ENCODE measurements at regions not wholly inside any gene's neighbourhood (a gene's known extent, or its start where the extent isn't known, plus 50 kb on each side); places are given as distances from the start of the nearest gene placed in this dataset.

DNA sequence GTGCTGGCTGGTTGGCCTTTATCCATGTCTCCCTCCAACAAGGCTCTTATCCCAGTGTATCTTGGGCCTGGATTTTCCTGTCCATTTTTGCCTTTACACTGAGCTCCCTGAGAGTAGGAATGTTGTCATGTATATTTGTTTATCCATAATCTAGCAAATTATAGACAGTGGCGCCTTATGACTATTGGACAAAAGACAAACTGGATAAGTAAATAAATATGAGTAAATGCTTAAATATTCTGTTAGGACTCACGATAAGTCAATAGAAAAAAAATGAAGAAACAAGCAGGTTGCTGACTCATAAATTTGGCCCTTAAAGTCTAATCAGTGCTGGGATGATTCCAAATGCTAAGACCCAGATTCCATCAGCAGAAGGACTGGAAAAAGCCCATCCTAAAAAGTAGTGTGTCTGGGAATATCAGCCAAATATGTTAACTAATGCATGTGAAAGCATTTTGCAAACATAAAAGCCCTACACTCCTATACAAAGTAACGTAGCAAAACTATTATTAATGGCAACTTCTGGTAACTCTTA lies 55.0 kb upstream of the PCSK2 start:
- Histone ChIP-seq H3K9me3 (no peaks in the 10 kb centered on the region), H3K27me3 (replicated peaks; ENCODE audit: insufficient read depth) (no peaks in the 10 kb centered on the region), H3K4me1 (ENCODE audit: control insufficient read depth in 1 of 2, low read depth in 2 of 2) (no peaks in the 10 kb centered on the region), H3K4me3 (no peak overlapping the region), H3K27ac (no peak overlapping the region), H3K36me3 (no peaks in the 10 kb centered on the region)
- TF ChIP-seq, protein P1, sequence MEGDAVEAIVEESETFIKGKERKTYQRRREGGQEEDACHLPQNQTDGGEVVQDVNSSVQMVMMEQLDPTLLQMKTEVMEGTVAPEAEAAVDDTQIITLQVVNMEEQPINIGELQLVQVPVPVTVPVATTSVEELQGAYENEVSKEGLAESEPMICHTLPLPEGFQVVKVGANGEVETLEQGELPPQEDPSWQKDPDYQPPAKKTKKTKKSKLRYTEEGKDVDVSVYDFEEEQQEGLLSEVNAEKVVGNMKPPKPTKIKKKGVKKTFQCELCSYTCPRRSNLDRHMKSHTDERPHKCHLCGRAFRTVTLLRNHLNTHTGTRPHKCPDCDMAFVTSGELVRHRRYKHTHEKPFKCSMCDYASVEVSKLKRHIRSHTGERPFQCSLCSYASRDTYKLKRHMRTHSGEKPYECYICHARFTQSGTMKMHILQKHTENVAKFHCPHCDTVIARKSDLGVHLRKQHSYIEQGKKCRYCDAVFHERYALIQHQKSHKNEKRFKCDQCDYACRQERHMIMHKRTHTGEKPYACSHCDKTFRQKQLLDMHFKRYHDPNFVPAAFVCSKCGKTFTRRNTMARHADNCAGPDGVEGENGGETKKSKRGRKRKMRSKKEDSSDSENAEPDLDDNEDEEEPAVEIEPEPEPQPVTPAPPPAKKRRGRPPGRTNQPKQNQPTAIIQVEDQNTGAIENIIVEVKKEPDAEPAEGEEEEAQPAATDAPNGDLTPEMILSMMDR (IDR thresholded peaks at IDR 0.05) = no peak
- ATAC-seq (ENCODE audit: insufficient number of reproducible peaks, low FRiP score, low read depth) = no peak
- no peak for DNase-seq (ENCODE audit: low spot score)

DNA sequence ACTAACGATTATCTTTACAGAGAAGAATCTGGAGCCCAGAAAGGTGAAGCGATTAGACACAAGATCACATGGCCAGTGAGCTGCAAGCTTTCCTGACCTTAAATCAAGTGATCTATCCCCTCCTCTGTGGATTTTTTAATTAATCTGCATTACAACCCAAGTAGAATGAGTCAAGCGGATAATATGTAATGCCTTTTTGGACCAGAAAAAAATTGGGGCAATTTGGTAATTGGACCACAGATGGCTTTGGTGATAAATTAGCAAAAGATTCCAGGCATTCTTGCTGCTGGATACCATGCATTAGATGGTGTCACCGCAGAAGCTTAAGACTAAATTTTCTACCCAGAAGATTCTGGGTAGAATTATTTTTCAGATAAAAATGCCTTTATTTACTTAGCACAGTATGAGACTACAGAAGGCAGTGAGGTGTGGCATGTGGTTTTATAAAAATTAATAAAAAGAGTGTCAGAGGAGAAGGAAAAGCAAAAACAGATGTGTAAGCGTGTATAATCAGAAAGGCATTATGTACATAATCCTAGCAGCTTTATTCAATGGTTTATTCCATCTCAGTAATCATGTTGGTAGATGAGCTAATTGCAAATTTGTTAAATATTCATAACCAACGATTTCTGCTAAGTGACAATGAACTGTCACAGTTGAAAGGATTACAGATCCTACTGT lies 53.9 kb upstream of the PCSK2 start:
- H3K4me3 ChIP-seq = no peak overlapping the region
- no peak for ATAC-seq (ENCODE audit: insufficient number of reproducible peaks, low FRiP score, low read depth)

More for the DNA sequence above, 53.9 kb upstream of the PCSK2 start:
- no peaks in the 10 kb centered on the region for H3K4me1 ChIP-seq (ENCODE audit: control insufficient read depth in 1 of 2, low read depth in 2 of 2)
- no peaks in the 10 kb centered on the region for H3K36me3 ChIP-seq
- TF ChIP-seq, protein P1 (IDR thresholded peaks at IDR 0.05) = no peak
- no peak for DNase-seq (ENCODE audit: low spot score)
- no peak overlapping the region for H3K27ac ChIP-seq
- no peaks in the 10 kb centered on the region for H3K27me3 ChIP-seq (replicated peaks; ENCODE audit: insufficient read depth)
- no peaks in the 10 kb centered on the region for H3K9me3 ChIP-seq
